ENCODE measurements at regions not wholly inside any gene's neighbourhood (a gene's known extent, or its start where the extent isn't known, plus 50 kb on each side); places are given as distances from the start of the nearest gene placed in this dataset.

GRCh38 chr1:77632216-77632615 is 50.2 kb downstream of the ZZZ3 start:
- no peaks in the 10 kb centered on the region for H3K27me3 Mint-ChIP-seq
- no peaks in the 10 kb centered on the region for H3K9me3 Mint-ChIP-seq
- H3K4me1 Mint-ChIP-seq: peaks cover 20% of the 10 kb centered on the region
- H3K36me3 Mint-ChIP-seq: peaks cover 32% of the 10 kb centered on the region
- no peak overlapping the region for H3K4me3 Mint-ChIP-seq
- H3K27ac Mint-ChIP-seq: no peak overlapping the region

GRCh38 chr1:77631751-77632150 is 50.7 kb downstream of the ZZZ3 start:
- Mint-ChIP-seq H3K4me1 (peaks cover 20% of the 10 kb centered on the region), H3K4me3 (no peak overlapping the region), H3K9me3 (no peaks in the 10 kb centered on the region), H3K27me3 (no peaks in the 10 kb centered on the region), H3K36me3 (peaks cover 32% of the 10 kb centered on the region), H3K27ac (no peak overlapping the region)

GRCh38 chr1:77631302-77631701 is 51.2 kb downstream of the ZZZ3 start:
- H3K36me3 Mint-ChIP-seq: peaks cover 37% of the 10 kb centered on the region

GRCh38 chr1:77627978-77628570 is 54.4 kb downstream of the ZZZ3 start:
- no peaks in the 10 kb centered on the region for H3K9me3 Mint-ChIP-seq
- no peak overlapping the region for H3K27ac Mint-ChIP-seq
- peaks cover 27% of the 10 kb centered on the region for H3K4me1 Mint-ChIP-seq
- H3K4me3 Mint-ChIP-seq: no peak overlapping the region
- H3K36me3 Mint-ChIP-seq: peaks cover 37% of the 10 kb centered on the region
- no peaks in the 10 kb centered on the region for H3K27me3 Mint-ChIP-seq

More at GRCh38 chr1:77631302-77631701, 51.2 kb downstream of the ZZZ3 start:
- Mint-ChIP-seq H3K4me1 (peaks cover 24% of the 10 kb centered on the region), H3K4me3 (no peak overlapping the region), H3K27ac (no peak overlapping the region), H3K27me3 (no peaks in the 10 kb centered on the region), H3K9me3 (no peaks in the 10 kb centered on the region)

- H3K4me3 Mint-ChIP-seq: no peak overlapping the region
- H3K36me3 Mint-ChIP-seq: peaks cover 34% of the 10 kb centered on the region
- H3K27me3 Mint-ChIP-seq: no peaks in the 10 kb centered on the region
- peak overlapping the region; percentile 43 for H3K27ac Mint-ChIP-seq
- peaks cover 25% of the 10 kb centered on the region for H3K4me1 Mint-ChIP-seq
- H3K9me3 Mint-ChIP-seq: no peaks in the 10 kb centered on the region
These were observed 57.2 kb downstream of the ZZZ3 start for GRCh38 chr1:77625250-77625649.

- Mint-ChIP-seq H3K4me1 (peaks cover 31% of the 10 kb centered on the region), H3K27ac (no peak overlapping the region), H3K36me3 (peaks cover 39% of the 10 kb centered on the region), H3K9me3 (no peaks in the 10 kb centered on the region), H3K4me3 (no peak overlapping the region), H3K27me3 (no peaks in the 10 kb centered on the region)
These were observed 58.4 kb downstream of the ZZZ3 start for GRCh38 chr1:77624102-77624501.

GRCh38 chr1:77623066-77623465 is 59.4 kb downstream of the ZZZ3 start:
- H3K9me3 Mint-ChIP-seq: no peaks in the 10 kb centered on the region
- H3K36me3 Mint-ChIP-seq: peaks cover 37% of the 10 kb centered on the region
- no peak overlapping the region for H3K4me3 Mint-ChIP-seq
- H3K27me3 Mint-ChIP-seq: no peaks in the 10 kb centered on the region
- H3K27ac Mint-ChIP-seq: no peak overlapping the region
- H3K4me1 Mint-ChIP-seq: peaks cover 25% of the 10 kb centered on the region

- no peaks in the 10 kb centered on the region for H3K9me3 Mint-ChIP-seq
- peaks cover 27% of the 10 kb centered on the region for H3K36me3 Mint-ChIP-seq
- peaks cover 16% of the 10 kb centered on the region for H3K4me1 Mint-ChIP-seq
- H3K4me3 Mint-ChIP-seq: no peak overlapping the region
- no peaks in the 10 kb centered on the region for H3K27me3 Mint-ChIP-seq
- H3K27ac Mint-ChIP-seq: no peak overlapping the region
These were observed 62.2 kb downstream of the ZZZ3 start for GRCh38 chr1:77620273-77620672.

- no peak overlapping the region for H3K27ac Mint-ChIP-seq
- H3K4me3 Mint-ChIP-seq: no peak overlapping the region
- H3K27me3 Mint-ChIP-seq: no peaks in the 10 kb centered on the region
- peaks cover 44% of the 10 kb centered on the region for H3K36me3 Mint-ChIP-seq
- peaks cover 14% of the 10 kb centered on the region for H3K9me3 Mint-ChIP-seq
- H3K4me1 Mint-ChIP-seq: peaks cover 23% of the 10 kb centered on the region
These were observed 68.4 kb downstream of the ZZZ3 start for GRCh38 chr1:77614037-77614436.
